Testis (tissue), 2 donors: ENCODE measurements at regions not wholly inside any gene's neighbourhood (a gene's known extent, or its start where the extent isn't known, plus 50 kb on each side); places are given as distances from the start of the nearest gene placed in this dataset.

ENCODE experiments used
- DNase-seq: peaks from one replicate; pipeline ENCODE4 v3.0.0-alpha.2; 2019
- H3K27ac ChIP-seq, 2 donors: fragments of 200-600 bp; sonication (generic); one replicate each; pipeline ENCODE4 v1.5.1; 2019
- H3K27me3 ChIP-seq: fragments of 200-600 bp; sonication (generic); one replicate; pipeline ENCODE4 v1.5.1; 2019
- H3K36me3 ChIP-seq: fragments of 200-600 bp; sonication (generic); one replicate; pipeline ENCODE4 v1.5.1; 2017; ENCODE audit warnings: low read depth; ENCODE audit errors: missing control alignments
- H3K4me1 ChIP-seq: fragments of 200-600 bp; sonication (generic); one replicate; pipeline ENCODE4 v1.5.1; 2019
- H3K4me3 ChIP-seq, 2 donors: fragments of 200-600 bp; sonication (generic); one replicate each; pipeline ENCODE4 v1.5.1; 2017 to 2019
- H3K9me3 ChIP-seq: fragments of 200-600 bp; sonication (generic); one replicate; pipeline ENCODE4 v1.5.1; 2017
- CTCF ChIP-seq, 3 experiments: fragments of 450-650 bp in 2 of 3; fragments of 200-600 bp in 1 of 3; sonication (generic) in 1 of 3; IDR thresholded peaks; one replicate each; pipeline ENCODE4 v1.5.1; 2016 to 2019; ENCODE audit warnings: antibody characterized with exemption in 3 of 3, mild to moderate bottlenecking in 2 of 3, moderate library complexity in 1 of 3
- POLR2A ChIP-seq: fragments of 450-650 bp; IDR thresholded peaks from one replicate; pipeline ENCODE4 v1.6.1; 2017; ENCODE audit warnings: antibody characterized with exemption, mild to moderate bottlenecking, moderate library complexity
- WGBS, 2 donors: methylation state at CpG; one replicate each; pipeline ENCODE4 v1.1.5; 2018; 5-methylcytosine and 5-hydroxymethylcytosine counted together
- intact Hi-C: fragments of 100-400 bp; cut with DNase I; formaldehyde crosslinking; loops from one replicate; pipeline ENCODE4 v1.15.1; 2023; ENCODE audit warnings: low total_unique reads

- H3K4me3 ChIP-seq = no peak overlapping the region
- DNase-seq = no peak
- no peaks in the 10 kb centered on the region for H3K4me1 ChIP-seq
- no peaks in the 10 kb centered on the region for H3K36me3 ChIP-seq
- no peaks in the 10 kb centered on the region for H3K27me3 ChIP-seq
- intact Hi-C loops = no loop called here
- TF ChIP-seq CTCF (IDR thresholded peaks at IDR 0.05) = no peak
- no peak for TF ChIP-seq POLR2A
- H3K9me3 ChIP-seq = no peaks in the 10 kb centered on the region
- 95 to 100% methylated on average over 1 of the region's 1 CpG for WGBS, 2 donors
- no peak overlapping the region for H3K27ac ChIP-seq
Measured at GRCh38 chr2:224187220-224187619, 148.1 kb upstream of the SERPINE2 start.

DNA sequence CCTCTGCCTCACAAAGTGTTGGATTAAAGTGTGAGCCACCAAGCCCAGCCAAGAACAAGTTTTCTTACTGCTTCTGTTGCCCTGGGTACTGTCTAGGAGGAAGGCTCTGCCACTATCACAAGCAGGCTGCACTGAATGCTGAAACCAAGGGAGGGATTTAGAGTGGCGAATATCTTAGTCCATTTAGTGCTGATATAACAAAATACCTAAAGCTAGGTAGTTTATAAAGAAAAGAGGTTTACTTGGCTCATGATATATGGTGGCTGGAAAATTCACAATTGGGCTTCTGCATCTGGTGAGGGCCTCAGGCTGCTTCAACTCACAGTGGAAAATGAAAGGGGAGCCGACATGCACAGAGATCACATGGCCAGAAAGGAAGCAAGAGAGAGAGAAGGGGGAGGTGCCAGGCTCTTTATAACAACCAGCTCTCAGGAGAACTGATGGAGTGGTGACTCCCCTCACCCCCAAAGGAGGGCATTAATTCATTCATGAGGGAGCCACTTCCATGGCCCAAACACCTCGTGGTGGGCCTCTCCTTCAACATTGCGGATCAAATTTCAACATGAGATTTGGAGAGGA, 146.0 kb upstream of the SERPINE2 start:
- Histone ChIP-seq H3K4me3 (no peak overlapping the region), H3K27ac (no peak overlapping the region), H3K27me3 (no peaks in the 10 kb centered on the region), H3K36me3 (no peaks in the 10 kb centered on the region), H3K9me3 (no peaks in the 10 kb centered on the region), H3K4me1 (no peaks in the 10 kb centered on the region)
- DNase-seq = no peak
- intact Hi-C loops = no loop called here
- WGBS, 2 donors = 89 to 91% methylated on average over 4 of the region's 4 CpGs
- TF ChIP-seq POLR2A (no peak), CTCF (IDR thresholded peaks at IDR 0.05) (no peak)

DNA sequence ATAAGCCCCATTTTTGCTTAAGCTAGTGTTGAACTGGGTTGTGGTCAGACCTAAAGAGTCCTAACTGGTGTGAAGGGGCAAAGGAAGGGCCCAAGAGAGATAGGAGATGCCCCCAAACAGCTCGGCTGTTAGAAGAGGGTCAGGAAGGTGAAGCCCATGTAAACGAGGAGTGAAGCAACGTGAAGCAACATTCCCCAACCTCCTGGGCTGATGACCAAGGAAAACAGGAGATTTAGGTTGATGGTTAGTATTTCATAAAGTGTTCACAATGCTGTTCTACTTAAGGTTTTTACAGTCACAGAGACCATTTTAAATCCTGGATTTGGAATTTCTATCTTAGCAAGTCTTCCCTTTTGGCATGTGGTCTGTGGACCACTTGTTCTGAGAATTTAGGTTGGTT, 144.0 kb upstream of the SERPINE2 start:
- TF ChIP-seq CTCF (IDR thresholded peaks at IDR 0.05) (no peak), POLR2A (no peak)
- H3K27me3 ChIP-seq = no peaks in the 10 kb centered on the region
- H3K9me3 ChIP-seq = no peaks in the 10 kb centered on the region
- H3K4me3 ChIP-seq = no peak overlapping the region
- no peak overlapping the region for H3K27ac ChIP-seq
- no peak for DNase-seq
- intact Hi-C loops = no loop called here
- no peaks in the 10 kb centered on the region for H3K36me3 ChIP-seq
- 61 to 71% methylated on average over 3 of the region's 3 CpGs for WGBS, 2 donors
- H3K4me1 ChIP-seq = no peaks in the 10 kb centered on the region

DNA sequence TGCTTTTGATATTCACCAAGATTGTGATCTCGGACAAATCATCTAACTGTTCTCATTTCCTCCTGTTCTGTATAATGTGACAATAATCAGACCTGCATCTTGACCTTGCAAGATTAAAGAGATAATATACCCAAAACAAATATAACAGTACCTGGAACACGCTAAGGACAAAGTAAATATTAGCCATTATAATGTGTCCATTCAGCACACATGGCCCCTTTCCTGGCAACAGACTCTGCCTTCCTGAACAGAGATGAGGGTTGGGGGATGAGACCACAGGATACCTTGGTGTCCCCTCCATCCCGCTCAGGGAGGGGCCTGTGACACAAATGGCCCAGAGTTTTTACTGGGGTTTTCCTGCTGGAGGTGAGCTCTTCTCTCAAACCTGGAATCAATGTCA, 143.4 kb upstream of the SERPINE2 start:
- TF ChIP-seq POLR2A = no peak
- Histone ChIP-seq H3K36me3 (no peaks in the 10 kb centered on the region), H3K4me1 (no peaks in the 10 kb centered on the region), H3K27me3 (no peaks in the 10 kb centered on the region), H3K27ac (no peak overlapping the region), H3K4me3 (no peak overlapping the region), H3K9me3 (no peaks in the 10 kb centered on the region)
- WGBS, 2 donors = 87 to 92% methylated on average over 3 of the region's 3 CpGs
- DNase-seq = no peak
- intact Hi-C loops = no loop called here

- intact Hi-C loops = no loop called here
- Histone ChIP-seq H3K9me3 (no peaks in the 10 kb centered on the region), H3K4me3 (no peak overlapping the region)
Measured at GRCh38 chr2:224181534-224182155, 142.6 kb upstream of the SERPINE2 start.

More at GRCh38 chr2:224181534-224182155, 142.6 kb upstream of the SERPINE2 start:
- no peak for DNase-seq
- Histone ChIP-seq H3K27ac (no peak overlapping the region), H3K4me1 (no peaks in the 10 kb centered on the region), H3K36me3 (no peaks in the 10 kb centered on the region), H3K27me3 (no peaks in the 10 kb centered on the region)
- TF ChIP-seq POLR2A (no peak), CTCF (IDR thresholded peaks at IDR 0.05) (no peak)
- 92 to 94% methylated on average over 6 of the region's 6 CpGs for WGBS, 2 donors
